Activated naive CD8-positive, alpha-beta T cell treated with anti-CD3 and anti-CD28 coated beads, Interleukin-2, amount 50 U/mL, for 16 hours (primary cell): ENCODE measurements at regions not wholly inside any gene's neighbourhood (a gene's known extent, or its start where the extent isn't known, plus 50 kb on each side); places are given as distances from the start of the nearest gene placed in this dataset.

Experiments
- DNase-seq: peaks from one replicate; pipeline ENCODE4 v3.0.0-alpha.2; 2020; ENCODE audit warnings: low read depth, low spot score

- DNase-seq, result no peak
These were observed 113.3 kb downstream of the LINC00237 start for GRCh38 chr20:20992686-20993360.

- no peak for DNase-seq
These were observed 113.9 kb downstream of the LINC00237 start for GRCh38 chr20:20992277-20992676.

- no peak for DNase-seq
These were observed 117.1 kb downstream of the LINC00237 start for GRCh38 chr20:20989081-20989480.

GRCh38 chr20:20979934-20980333, 126.2 kb downstream of the LINC00237 start:
- no peak for DNase-seq

- DNase-seq, result no peak
These were observed 128.4 kb downstream of the LINC00237 start for GRCh38 chr20:20977786-20978185.

GRCh38 chr20:20972490-20972889, 133.7 kb downstream of the LINC00237 start:
- DNase-seq, result no peak

GRCh38 chr20:20971810-20972209, 134.3 kb downstream of the LINC00237 start:
- no peak for DNase-seq

GRCh38 chr20:20970841-20971240, 135.3 kb downstream of the LINC00237 start:
- DNase-seq, result no peak

GRCh38 chr20:20969701-20970280, 136.4 kb downstream of the LINC00237 start:
- DNase-seq, result no peak

- no peak for DNase-seq
These were observed 138.5 kb downstream of the LINC00237 start for GRCh38 chr20:20967564-20968184.

- DNase-seq, result no peak
These were observed 140.0 kb downstream of the LINC00237 start for GRCh38 chr20:20966171-20966570.

- no peak for DNase-seq
These were observed 147.0 kb downstream of the LINC00237 start for GRCh38 chr20:20959031-20959755.

- no peak for DNase-seq
These were observed 149.6 kb downstream of the LINC00237 start for GRCh38 chr20:20956513-20956931.

GRCh38 chr20:20955892-20956291, 150.3 kb downstream of the LINC00237 start:
- no peak for DNase-seq

GRCh38 chr20:20953738-20954618, 152.2 kb downstream of the LINC00237 start:
- no peak for DNase-seq

GRCh38 chr20:20950620-20951019, 155.5 kb downstream of the LINC00237 start:
- DNase-seq, result no peak

GRCh38 chr20:20946122-20946759, 159.9 kb downstream of the LINC00237 start:
- DNase-seq, result no peak

GRCh38 chr20:20941468-20941889, 164.7 kb downstream of the LINC00237 start:
- no peak for DNase-seq

GRCh38 chr20:20939006-20939405, 167.2 kb downstream of the LINC00237 start:
- DNase-seq, result no peak

- DNase-seq, result no peak
These were observed 167.6 kb downstream of the LINC00237 start for GRCh38 chr20:20938599-20938998.

GRCh38 chr20:20938131-20938530, 168.0 kb downstream of the LINC00237 start:
- DNase-seq, result no peak
